Panc1 (cell line): ENCODE measurements at regions not wholly inside any gene's neighbourhood (a gene's known extent, or its start where the extent isn't known, plus 50 kb on each side); places are given as distances from the start of the nearest gene placed in this dataset.

Experiments
- POLR2AphosphoS5 ChIP-seq: IDR thresholded peaks from 2 replicates; pipeline ENCODE4 v1.6.1; 2012; ENCODE audit warnings: mild to moderate bottlenecking, low read depth, low read length, moderate library complexity
- SIN3A ChIP-seq: IDR thresholded peaks from 2 replicates; pipeline ENCODE4 v1.6.1; 2012; ENCODE audit warnings: low read depth, mild to moderate bottlenecking, low read length, moderate library complexity, borderline replicate concordance; ENCODE audit not compliant: insufficient read depth
- TCF7L2 ChIP-seq: IDR thresholded peaks from 2 replicates; pipeline ENCODE4 v1.6.1; 2011; ENCODE audit warnings: mild to moderate bottlenecking, low read depth, low read length, inconsistent platforms
- TF ChIP-seq, protein P1 (sequence below): fragments of 450-650 bp; IDR thresholded peaks from 2 replicates; pipeline ENCODE4 v1.5.1; 2017; ENCODE audit warnings: mild to moderate bottlenecking
- TF ChIP-seq, protein P2 (sequence below), 2 experiments: IDR thresholded peaks; 2 replicates each; pipeline ENCODE4 v1.6.1; 2011 to 2012; ENCODE audit warnings: low read depth in 2 of 2, control low read depth in 1 of 2, low read length in 1 of 2, mild to moderate bottlenecking in 1 of 2, moderate library complexity in 1 of 2; ENCODE audit not compliant: insufficient read depth in 1 of 2

DNA sequence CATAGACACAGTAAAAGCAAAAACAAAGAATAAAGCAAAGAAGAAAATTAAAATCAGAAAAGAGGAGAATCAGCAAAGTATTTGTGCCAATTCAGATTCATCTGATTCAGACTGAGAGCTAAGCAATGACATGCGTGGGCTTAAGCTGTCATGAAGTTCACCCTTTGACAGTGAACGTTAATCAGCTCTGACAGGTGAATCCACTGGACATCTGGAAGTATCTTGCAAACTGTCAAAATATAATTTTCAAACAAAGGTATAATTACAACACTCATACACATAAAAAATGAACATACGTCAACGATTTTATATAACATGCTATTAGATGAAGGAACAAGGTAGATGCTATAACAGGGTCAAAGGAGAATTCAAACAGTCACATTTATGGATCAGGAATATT, 596.3 kb upstream of the SALL1 start:
- TF ChIP-seq, protein P1, sequence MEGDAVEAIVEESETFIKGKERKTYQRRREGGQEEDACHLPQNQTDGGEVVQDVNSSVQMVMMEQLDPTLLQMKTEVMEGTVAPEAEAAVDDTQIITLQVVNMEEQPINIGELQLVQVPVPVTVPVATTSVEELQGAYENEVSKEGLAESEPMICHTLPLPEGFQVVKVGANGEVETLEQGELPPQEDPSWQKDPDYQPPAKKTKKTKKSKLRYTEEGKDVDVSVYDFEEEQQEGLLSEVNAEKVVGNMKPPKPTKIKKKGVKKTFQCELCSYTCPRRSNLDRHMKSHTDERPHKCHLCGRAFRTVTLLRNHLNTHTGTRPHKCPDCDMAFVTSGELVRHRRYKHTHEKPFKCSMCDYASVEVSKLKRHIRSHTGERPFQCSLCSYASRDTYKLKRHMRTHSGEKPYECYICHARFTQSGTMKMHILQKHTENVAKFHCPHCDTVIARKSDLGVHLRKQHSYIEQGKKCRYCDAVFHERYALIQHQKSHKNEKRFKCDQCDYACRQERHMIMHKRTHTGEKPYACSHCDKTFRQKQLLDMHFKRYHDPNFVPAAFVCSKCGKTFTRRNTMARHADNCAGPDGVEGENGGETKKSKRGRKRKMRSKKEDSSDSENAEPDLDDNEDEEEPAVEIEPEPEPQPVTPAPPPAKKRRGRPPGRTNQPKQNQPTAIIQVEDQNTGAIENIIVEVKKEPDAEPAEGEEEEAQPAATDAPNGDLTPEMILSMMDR = no peak
- no peak for TF ChIP-seq POLR2AphosphoS5
- TF ChIP-seq, protein P2, sequence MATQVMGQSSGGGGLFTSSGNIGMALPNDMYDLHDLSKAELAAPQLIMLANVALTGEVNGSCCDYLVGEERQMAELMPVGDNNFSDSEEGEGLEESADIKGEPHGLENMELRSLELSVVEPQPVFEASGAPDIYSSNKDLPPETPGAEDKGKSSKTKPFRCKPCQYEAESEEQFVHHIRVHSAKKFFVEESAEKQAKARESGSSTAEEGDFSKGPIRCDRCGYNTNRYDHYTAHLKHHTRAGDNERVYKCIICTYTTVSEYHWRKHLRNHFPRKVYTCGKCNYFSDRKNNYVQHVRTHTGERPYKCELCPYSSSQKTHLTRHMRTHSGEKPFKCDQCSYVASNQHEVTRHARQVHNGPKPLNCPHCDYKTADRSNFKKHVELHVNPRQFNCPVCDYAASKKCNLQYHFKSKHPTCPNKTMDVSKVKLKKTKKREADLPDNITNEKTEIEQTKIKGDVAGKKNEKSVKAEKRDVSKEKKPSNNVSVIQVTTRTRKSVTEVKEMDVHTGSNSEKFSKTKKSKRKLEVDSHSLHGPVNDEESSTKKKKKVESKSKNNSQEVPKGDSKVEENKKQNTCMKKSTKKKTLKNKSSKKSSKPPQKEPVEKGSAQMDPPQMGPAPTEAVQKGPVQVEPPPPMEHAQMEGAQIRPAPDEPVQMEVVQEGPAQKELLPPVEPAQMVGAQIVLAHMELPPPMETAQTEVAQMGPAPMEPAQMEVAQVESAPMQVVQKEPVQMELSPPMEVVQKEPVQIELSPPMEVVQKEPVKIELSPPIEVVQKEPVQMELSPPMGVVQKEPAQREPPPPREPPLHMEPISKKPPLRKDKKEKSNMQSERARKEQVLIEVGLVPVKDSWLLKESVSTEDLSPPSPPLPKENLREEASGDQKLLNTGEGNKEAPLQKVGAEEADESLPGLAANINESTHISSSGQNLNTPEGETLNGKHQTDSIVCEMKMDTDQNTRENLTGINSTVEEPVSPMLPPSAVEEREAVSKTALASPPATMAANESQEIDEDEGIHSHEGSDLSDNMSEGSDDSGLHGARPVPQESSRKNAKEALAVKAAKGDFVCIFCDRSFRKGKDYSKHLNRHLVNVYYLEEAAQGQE (IDR thresholded peaks at IDR 0.05; ENCODE audit: insufficient read depth in 1 of 2, low read depth in 2 of 2, low read length in 1 of 2) = no peak
- no peak for TF ChIP-seq SIN3A
- no peak for TF ChIP-seq TCF7L2
